Suprapubic skin (tissue), 4 donors: ENCODE measurements at regions not wholly inside any gene's neighbourhood (a gene's known extent, or its start where the extent isn't known, plus 50 kb on each side); places are given as distances from the start of the nearest gene placed in this dataset.

Source experiments
- EP300 ChIP-seq: sonication (generic); formaldehyde crosslinking; IDR thresholded peaks from one replicate; pipeline ENCODE4 v1.6.1; 2017; ENCODE audit warnings: antibody characterized with exemption
- POLR2A ChIP-seq, 2 donors: fragments of 450-650 bp; IDR thresholded peaks; one replicate each; pipeline ENCODE4 v1.6.1; 2017; ENCODE audit warnings: antibody characterized with exemption in 2 of 2, mild to moderate bottlenecking in 2 of 2, moderate library complexity in 2 of 2
- POLR2AphosphoS5 ChIP-seq, 3 donors: sonication (generic); formaldehyde crosslinking; IDR thresholded peaks; one replicate each; pipeline ENCODE4 v1.6.1; 2017; ENCODE audit warnings: antibody characterized with exemption in 3 of 3
- TF ChIP-seq, protein P1 (sequence below), 2 donors: fragments of 200-600 bp in 1 of 2; fragments of 450-650 bp in 1 of 2; sonication (generic) in 1 of 2; IDR thresholded peaks; one replicate each; pipeline ENCODE4 v1.5.1; 2016 to 2019; ENCODE audit warnings: antibody characterized with exemption in 2 of 2, mild to moderate bottlenecking in 1 of 2, moderate library complexity in 1 of 2

DNA sequence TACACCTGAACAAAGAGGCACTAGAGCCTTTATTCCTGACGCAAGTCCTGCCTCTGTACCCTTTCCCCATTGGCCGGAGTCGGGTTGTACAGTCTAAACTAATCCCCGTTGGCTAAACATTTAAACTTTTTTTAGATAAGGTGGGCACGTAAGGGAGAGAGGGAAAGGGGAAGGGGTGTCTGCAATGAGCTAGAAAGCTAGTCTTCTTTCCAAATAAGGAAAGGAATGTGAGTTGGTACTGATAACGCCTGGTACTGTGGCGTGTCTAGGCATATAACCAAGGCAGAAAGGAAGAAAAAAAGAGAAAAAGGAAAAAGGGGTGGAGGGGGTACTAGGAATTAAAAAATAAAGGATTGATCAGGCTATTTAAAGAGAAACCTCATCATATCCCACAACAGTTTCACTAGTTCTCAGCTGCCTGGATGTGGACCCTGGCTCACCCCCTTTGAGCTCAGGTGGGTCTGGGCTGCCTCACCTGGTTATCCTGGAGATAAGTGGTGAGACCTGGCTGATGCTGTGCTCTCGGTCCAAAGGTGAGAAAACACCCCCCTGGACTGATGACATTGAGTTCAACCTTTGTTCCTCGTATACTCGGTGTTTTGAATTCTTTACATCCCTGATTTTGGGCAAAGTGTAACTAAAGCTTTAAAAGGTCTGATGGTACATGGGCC lies 90.9 kb upstream of the EEF2KMT start:
- TF ChIP-seq EP300: no peak
- TF ChIP-seq, protein P1, sequence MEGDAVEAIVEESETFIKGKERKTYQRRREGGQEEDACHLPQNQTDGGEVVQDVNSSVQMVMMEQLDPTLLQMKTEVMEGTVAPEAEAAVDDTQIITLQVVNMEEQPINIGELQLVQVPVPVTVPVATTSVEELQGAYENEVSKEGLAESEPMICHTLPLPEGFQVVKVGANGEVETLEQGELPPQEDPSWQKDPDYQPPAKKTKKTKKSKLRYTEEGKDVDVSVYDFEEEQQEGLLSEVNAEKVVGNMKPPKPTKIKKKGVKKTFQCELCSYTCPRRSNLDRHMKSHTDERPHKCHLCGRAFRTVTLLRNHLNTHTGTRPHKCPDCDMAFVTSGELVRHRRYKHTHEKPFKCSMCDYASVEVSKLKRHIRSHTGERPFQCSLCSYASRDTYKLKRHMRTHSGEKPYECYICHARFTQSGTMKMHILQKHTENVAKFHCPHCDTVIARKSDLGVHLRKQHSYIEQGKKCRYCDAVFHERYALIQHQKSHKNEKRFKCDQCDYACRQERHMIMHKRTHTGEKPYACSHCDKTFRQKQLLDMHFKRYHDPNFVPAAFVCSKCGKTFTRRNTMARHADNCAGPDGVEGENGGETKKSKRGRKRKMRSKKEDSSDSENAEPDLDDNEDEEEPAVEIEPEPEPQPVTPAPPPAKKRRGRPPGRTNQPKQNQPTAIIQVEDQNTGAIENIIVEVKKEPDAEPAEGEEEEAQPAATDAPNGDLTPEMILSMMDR (IDR thresholded peaks at IDR 0.05): no peak
- no peak for TF ChIP-seq POLR2AphosphoS5 (IDR thresholded peaks at IDR 0.05)
- TF ChIP-seq POLR2A (IDR thresholded peaks at IDR 0.05): no peak
